KMS-11 (cell line): ENCODE measurements at regions not wholly inside any gene's neighbourhood (a gene's known extent, or its start where the extent isn't known, plus 50 kb on each side); places are given as distances from the start of the nearest gene placed in this dataset.

Experiments
- H2AFZ ChIP-seq: fragments of 200-600 bp; sonication (generic); 2 replicates; pipeline ENCODE4 v1.6.1; 2016; ENCODE audit warnings: antibody characterized with exemption, mixed run types, low read depth
- H3K27ac ChIP-seq: fragments of 200-600 bp; sonication (generic); 2 replicates; pipeline ENCODE4 v1.6.1; 2016; ENCODE audit warnings: mild to moderate bottlenecking, mixed run types
- H3K27me3 ChIP-seq: fragments of 200-600 bp; sonication (generic); 2 replicates; pipeline ENCODE4 v1.6.1; 2017; ENCODE audit warnings: mild to moderate bottlenecking, low read depth, mixed run types, moderate library complexity; ENCODE audit not compliant: insufficient read depth
- H3K36me3 ChIP-seq: fragments of 200-600 bp; sonication (generic); 2 replicates; pipeline ENCODE4 v1.6.1; 2017; ENCODE audit warnings: mild to moderate bottlenecking, mixed run types; ENCODE audit not compliant: insufficient read depth
- H3K4me1 ChIP-seq: fragments of 200-600 bp; sonication (generic); 2 replicates; pipeline ENCODE4 v1.6.1; 2016; ENCODE audit warnings: mild to moderate bottlenecking, low read depth, mixed run types; ENCODE audit not compliant: poor library complexity, severe bottlenecking
- H3K4me2 ChIP-seq: fragments of 200-600 bp; sonication (generic); 2 replicates; pipeline ENCODE4 v1.7.0; 2016; ENCODE audit warnings: mild to moderate bottlenecking, mixed run types
- H3K4me3 ChIP-seq: fragments of 200-600 bp; sonication (generic); IDR thresholded peaks from 2 replicates; pipeline ENCODE4 v1.6.1; 2017; ENCODE audit warnings: low read depth, low read length, mixed read lengths; ENCODE audit not compliant: insufficient read depth
- H3K79me2 ChIP-seq: fragments of 200-600 bp; sonication (generic); 2 replicates; pipeline ENCODE4 v1.6.1; 2016; ENCODE audit warnings: low read depth, mixed run types; ENCODE audit not compliant: insufficient read depth
- H3K9ac ChIP-seq: fragments of 200-600 bp; sonication (generic); 2 replicates; pipeline ENCODE4 v1.6.1; 2016; ENCODE audit warnings: mild to moderate bottlenecking, mixed run types
- H4K20me1 ChIP-seq: fragments of 200-600 bp; sonication (generic); 2 replicates; pipeline ENCODE4 v1.6.1; 2016; ENCODE audit warnings: mild to moderate bottlenecking, mixed run types; ENCODE audit not compliant: insufficient read depth
- TF ChIP-seq, protein P1 (sequence below): fragments of 200-600 bp; sonication (generic); conservative IDR thresholded peaks from 2 replicates; pipeline ENCODE4 v1.6.1; 2017; ENCODE audit warnings: low read depth, mild to moderate bottlenecking, antibody characterized with exemption, low read length, moderate library complexity, mixed read lengths

- H3K79me2 ChIP-seq = no peaks in the 10 kb centered on the region
- no peaks in the 10 kb centered on the region for H3K36me3 ChIP-seq
- no peak overlapping the region for H3K4me3 ChIP-seq
- no peaks in the 10 kb centered on the region for H3K27me3 ChIP-seq
- H3K4me1 ChIP-seq = no peaks in the 10 kb centered on the region
- no peak overlapping the region for H3K27ac ChIP-seq
- no peak overlapping the region for H3K9ac ChIP-seq
- H4K20me1 ChIP-seq = no peaks in the 10 kb centered on the region
- TF ChIP-seq, protein P1, sequence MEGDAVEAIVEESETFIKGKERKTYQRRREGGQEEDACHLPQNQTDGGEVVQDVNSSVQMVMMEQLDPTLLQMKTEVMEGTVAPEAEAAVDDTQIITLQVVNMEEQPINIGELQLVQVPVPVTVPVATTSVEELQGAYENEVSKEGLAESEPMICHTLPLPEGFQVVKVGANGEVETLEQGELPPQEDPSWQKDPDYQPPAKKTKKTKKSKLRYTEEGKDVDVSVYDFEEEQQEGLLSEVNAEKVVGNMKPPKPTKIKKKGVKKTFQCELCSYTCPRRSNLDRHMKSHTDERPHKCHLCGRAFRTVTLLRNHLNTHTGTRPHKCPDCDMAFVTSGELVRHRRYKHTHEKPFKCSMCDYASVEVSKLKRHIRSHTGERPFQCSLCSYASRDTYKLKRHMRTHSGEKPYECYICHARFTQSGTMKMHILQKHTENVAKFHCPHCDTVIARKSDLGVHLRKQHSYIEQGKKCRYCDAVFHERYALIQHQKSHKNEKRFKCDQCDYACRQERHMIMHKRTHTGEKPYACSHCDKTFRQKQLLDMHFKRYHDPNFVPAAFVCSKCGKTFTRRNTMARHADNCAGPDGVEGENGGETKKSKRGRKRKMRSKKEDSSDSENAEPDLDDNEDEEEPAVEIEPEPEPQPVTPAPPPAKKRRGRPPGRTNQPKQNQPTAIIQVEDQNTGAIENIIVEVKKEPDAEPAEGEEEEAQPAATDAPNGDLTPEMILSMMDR = no peak
- no peak overlapping the region for H2AFZ ChIP-seq
- no peak overlapping the region for H3K4me2 ChIP-seq
Observed at GRCh38 chr6:147853574-147853973, 345.1 kb downstream of the SAMD5 start.

GRCh38 chr6:147855803-147856482 is 347.5 kb downstream of the SAMD5 start:
- no peak overlapping the region for H2AFZ ChIP-seq
- H3K79me2 ChIP-seq = no peaks in the 10 kb centered on the region
- no peak overlapping the region for H3K4me2 ChIP-seq
- H3K27me3 ChIP-seq = no peaks in the 10 kb centered on the region
- no peak overlapping the region for H3K9ac ChIP-seq
- TF ChIP-seq, protein P1 = no peak
- no peak overlapping the region for H3K27ac ChIP-seq
- no peak overlapping the region for H3K4me3 ChIP-seq
- no peaks in the 10 kb centered on the region for H3K36me3 ChIP-seq
- no peaks in the 10 kb centered on the region for H4K20me1 ChIP-seq
- no peaks in the 10 kb centered on the region for H3K4me1 ChIP-seq

DNA sequence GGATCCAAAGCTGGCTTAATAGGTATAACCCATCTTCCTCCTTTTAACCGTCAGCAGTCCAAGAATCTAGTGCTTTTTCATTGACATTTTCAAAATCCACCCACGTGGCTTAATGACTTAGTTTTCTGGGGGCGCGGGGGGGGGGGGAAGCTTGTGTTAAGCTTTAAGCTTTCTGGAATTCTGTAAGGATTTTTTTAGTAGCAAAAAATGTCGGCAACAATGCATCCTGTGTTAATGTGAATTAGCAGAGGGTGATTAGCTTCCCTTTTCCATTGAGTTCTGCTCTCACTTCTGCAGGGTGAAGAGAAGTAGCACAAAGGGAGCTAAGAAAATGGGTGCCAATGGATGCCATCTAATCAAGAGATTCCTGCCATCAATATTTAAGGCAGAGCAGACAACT is 348.2 kb downstream of the SAMD5 start:
- Histone ChIP-seq H3K4me1 (no peaks in the 10 kb centered on the region), H3K9ac (no peak overlapping the region), H3K27ac (no peak overlapping the region), H3K27me3 (no peaks in the 10 kb centered on the region), H2AFZ (no peak overlapping the region), H4K20me1 (no peaks in the 10 kb centered on the region), H3K36me3 (no peaks in the 10 kb centered on the region), H3K4me2 (no peak overlapping the region), H3K79me2 (no peaks in the 10 kb centered on the region), H3K4me3 (no peak overlapping the region)
- TF ChIP-seq, protein P1 = no peak

GRCh38 chr6:147858421-147858820 is 349.9 kb downstream of the SAMD5 start:
- Histone ChIP-seq H3K4me3 (no peak overlapping the region), H3K9ac (no peak overlapping the region), H3K27ac (no peak overlapping the region), H4K20me1 (no peaks in the 10 kb centered on the region), H3K79me2 (no peaks in the 10 kb centered on the region), H3K4me1 (peaks cover 9% of the 10 kb centered on the region), H3K4me2 (no peak overlapping the region), H3K27me3 (no peaks in the 10 kb centered on the region), H3K36me3 (no peaks in the 10 kb centered on the region), H2AFZ (no peak overlapping the region)
- TF ChIP-seq, protein P1 = no peak
